DMS79 treated with DMSO at 0.1 percent for 48 hours (cell line): ENCODE measurements at regions not wholly inside any gene's neighbourhood (a gene's known extent, or its start where the extent isn't known, plus 50 kb on each side); places are given as distances from the start of the nearest gene placed in this dataset.
"Not testable (repeated sequence)": the region's sequence is repeated elsewhere in the genome, so short reads cannot be mapped to it uniquely, and the experiment has no call there.

ENCODE experiments used
- DNase-seq: peaks from one replicate; lab custom pipeline; 2025; lab: John Stamatoyannopoulos, UW

DNA sequence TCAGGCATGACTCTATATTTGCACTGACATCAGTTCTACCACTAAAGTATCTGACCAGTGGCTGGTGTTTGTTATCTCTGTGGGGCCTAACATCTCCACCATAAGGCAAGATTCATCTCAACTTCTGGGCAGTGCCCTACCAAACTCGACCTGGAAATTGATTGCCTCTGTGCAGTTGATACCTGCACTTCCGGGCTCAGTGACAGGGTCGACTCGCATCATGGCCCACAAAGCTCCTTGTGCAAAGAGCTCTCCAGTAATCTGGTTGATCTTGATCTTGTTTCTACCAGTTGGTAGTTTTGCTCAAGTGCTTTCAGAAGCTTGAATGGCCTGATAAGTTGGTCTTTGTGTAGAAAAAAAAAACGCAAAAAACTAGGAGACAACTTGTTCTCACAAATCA, 501.1 kb upstream of the JAG1 start:
- no peak for DNase-seq

DNA sequence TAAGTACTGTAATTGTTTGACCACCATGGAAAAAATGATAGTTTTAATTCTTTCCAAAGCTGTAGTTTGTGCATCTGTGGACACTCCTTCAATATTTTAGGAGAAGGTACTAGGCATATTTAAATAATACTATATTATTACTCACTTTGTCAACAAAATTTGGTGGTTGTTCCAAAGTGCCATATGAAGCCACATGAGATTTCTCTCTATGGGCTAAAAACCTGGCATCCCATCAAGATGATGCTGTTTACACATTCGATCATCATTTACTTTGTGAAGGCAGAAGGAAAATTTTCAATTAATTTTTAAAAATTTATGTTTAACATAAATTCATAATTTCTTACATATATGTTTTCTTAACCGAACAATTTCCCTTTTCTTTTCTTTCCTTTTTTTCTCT, 502.6 kb upstream of the JAG1 start:
- DNase-seq, result no peak

DNA sequence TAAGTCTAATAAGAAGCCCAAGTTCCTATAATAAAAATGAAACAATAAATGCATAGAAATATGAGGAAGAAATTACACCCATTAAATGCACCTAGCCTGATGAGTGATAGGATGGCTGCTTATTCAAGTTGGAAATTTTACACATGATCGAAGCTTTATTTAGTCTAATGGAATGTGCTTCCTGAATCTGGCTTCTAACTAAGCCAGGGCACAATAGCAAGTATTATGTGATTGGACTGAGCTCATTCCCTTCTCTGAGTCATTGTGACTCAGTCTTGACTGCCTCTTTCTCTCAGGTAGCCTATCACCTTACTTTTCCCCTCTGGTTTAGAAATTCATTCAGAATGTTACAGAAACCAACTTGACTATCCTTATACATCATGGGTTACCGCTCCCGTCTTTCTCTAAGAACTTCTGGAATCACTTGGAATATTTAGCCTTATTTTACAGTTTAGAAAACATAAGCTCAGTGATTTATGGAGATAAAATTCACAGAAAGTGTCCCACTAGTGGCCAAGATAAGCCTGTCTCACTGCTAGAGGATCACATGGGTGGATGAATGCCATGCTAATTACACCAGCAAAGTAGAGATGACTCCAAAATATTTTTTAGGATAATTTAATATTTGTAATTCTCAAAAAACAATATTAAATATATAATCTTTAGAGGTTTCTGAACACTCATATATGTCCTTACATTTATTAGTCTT, 505.3 kb upstream of the JAG1 start:
- DNase-seq, result no peak

DNA sequence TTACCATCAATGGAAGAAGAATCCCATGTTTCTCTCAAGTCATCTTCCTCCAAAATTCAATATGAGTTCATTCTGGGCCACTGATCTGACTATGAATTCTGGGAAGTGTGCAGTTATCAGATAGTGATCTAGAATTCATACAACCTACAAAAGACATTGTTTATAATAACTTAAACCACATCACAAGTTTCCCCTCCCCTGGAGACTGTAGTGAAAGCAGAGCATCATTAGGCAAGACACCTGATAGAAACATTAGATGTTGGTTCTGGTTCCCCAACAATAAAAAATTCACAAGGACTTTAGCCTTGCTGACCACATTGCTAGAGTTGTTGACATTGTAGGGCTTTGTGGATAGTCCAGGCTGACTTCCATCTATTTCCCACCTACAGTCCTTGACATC, 506.4 kb upstream of the JAG1 start:
- no peak for DNase-seq

DNA sequence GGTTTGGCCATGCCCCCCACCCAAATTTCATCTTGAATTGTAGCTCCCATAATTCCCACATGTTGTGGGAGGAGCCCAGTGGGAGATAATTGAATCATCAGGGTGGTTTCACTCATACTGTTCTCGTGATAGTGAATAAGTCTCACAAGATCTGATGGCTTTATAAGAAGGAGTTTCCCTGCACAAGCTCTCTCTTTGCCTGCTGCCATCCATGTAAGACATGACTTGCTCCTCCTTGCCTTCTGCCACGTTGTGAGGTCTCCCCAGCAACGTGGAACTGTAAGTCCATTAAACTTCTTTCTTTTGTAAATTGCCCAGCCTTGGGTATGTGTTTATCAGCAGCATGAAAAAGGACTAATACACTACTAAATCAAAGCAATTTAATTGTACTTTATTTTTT, 507.3 kb upstream of the JAG1 start:
- DNase-seq, result not testable (repeated sequence)

DNA sequence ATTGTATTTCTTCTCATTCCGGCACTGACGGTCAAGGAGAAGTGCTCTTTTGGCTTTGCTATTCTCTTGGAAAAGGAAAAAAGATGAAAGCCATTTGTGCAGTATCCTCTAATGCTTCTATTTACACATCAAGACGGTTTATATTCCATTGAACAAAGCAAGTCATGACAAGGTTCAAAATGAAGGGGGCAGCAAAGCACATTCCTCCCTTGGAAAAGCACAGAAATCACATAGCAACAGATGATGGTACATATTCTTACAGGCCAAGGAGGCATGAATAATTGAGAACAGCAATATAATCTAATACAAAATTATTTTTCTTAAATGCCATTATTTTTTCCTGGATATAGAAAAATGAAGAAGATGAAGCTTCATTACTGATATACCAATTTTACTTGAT, 508.2 kb upstream of the JAG1 start:
- DNase-seq, result no peak

DNA sequence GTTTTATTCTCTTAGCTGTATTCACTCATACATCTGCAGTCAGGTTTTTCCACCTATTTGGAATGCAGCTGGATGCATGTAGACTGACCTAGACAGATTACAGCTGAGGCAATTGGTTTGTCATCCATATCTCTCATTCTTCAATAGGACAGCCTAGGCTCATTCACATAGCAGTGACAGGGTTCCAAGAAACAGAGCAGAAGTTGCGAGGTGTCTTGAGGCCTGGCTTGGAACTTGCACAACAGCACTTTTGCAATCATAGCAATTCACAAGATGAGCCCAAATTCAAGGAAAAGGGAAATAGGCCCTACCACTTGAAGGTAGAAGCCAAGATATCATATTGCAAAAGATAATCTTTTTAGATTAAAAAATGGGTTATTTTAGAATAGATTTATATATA, 508.9 kb upstream of the JAG1 start:
- DNase-seq, result no peak

DNA sequence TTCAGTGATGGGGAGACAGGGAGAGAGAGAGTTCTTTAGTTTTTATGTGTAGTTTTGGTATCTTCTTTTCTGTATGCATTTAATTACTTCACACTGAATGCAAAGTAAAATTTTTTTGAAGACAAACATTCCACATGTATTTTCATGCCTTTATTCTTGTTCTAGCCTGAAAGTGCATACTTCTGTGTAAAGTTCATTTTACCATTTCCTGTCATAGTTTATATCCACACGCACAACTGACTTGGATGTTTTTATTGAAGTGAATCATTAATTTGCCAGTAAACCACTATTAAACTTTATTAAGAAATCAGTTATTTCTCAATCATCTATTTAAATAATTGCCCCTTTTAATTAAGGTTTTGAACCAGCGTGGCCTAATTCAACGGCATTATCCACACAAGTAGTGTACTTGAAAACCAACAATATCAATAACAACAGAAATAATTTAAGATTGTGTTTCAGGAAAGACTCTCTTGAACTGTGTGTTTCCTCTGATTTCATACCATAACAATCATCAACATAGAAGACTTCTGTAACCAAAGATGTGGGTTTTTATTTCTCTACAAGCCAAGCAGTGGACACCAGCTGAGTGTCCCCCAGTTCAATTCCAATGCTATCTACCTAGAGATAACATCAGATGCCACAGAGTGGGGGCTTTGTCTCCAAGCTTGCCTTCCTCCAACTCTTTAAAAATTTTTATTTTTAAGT, 512.7 kb upstream of the JAG1 start:
- DNase-seq, result no peak

DNA sequence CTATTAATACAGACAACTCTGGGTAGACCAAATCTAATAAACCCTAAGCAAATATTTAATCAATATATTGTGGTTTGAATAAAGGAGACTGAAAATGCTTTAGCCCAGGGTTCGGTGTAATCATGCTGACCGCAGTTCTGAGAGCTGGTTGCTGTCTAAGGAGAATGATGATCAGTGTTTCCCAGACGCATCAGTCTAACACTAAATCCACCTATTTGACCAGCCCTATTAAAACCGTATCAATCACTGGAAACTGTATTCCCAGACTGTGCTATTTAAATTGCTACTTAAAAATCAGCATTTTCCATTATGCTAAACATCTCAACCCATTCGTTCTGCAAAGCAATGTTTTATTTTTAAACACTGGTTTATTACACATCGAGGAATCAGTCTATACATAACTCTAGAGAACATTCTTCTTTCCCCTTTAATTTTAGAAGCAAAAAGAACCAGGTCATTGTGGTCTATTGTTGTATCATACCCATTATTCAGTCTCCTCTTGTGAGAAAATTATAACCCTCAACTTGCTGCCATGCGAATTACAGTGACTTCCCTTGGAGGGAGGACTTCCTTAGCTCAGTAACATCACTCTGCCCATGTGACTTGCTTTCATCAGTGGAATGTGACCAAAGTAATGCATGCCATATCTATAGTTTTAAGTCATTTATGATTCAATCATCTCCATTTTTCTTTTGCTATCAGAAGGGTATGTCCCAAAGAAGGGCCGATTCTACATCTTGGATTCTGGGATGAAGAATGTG, 515.2 kb upstream of the JAG1 start:
- DNase-seq, result no peak

DNA sequence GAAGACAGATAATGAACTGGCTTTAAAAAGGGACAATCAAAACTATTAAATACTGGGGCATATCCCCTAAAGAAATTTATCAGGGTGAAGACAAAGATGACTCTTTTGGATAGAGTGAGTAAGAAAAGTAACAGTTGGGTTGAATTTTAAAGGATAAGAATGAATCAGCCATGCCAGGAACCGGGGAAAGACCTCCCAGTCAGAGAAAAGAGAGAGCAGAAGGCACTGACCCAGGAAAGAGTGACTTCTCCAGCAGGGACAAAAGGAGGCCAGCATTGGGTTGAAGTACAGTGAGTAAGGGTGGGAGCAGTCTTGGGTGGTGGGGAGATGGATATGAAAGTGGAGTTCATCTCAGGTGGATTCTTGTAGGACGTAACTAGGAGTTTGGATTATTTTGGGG, 516.9 kb upstream of the JAG1 start:
- no peak for DNase-seq

DNA sequence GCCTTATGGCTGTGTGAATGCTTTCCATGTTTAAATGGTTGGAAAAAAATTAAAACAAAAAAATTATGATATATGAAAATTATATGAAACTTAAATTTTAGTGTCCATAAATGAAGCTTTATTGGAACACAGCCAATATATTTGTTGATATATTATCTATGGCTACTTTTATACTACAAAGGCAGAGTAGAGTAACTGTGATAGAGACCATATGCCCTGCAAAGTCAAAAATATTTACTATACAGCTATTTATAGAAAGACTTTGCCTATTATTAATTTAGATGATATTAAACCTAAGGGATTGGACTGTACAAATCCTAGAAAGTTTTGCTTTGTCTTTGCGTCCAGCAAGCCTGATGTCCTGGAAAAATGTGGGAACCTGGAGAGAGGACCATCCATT, 518.3 kb upstream of the JAG1 start:
- no peak for DNase-seq

DNA sequence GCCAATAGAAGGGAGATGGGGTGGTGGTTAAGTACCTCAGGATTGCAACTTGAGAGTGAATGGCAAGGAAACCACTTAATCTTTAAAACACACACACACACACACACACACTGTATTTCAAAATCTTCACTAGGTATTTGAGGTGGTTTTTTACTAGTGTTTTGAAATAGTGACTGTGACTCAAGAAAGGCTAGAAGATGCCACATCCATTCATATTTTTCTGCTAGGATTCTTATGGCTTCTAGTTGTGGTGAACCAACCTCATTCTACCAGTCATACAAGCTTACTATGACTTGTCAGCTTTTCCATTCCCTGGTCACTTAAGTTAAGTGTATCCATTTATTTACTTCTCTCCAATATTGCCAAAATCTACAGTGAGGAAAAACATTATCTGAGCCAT, 519.4 kb upstream of the JAG1 start:
- no peak for DNase-seq

DNA sequence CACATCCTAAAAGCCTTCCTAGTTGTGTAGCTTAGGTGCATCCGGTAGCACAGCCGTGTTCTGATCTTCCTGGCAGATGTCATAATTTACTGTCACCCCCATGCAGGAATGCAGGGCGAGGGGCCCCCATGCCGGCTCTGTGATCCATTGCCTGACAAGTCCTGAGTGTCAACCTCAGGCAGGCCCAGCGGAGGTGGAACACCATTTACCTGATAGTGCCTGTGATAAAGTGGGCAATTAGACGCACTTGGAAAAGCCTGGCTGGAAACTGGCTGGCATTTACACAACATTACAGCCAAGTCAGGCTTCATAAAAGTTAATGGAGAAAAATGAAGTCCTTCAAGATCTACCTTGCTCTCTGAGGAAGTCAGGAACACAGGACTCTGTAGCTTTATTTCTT, 521.4 kb upstream of the JAG1 start:
- DNase-seq, result peak; percentile 56

DNA sequence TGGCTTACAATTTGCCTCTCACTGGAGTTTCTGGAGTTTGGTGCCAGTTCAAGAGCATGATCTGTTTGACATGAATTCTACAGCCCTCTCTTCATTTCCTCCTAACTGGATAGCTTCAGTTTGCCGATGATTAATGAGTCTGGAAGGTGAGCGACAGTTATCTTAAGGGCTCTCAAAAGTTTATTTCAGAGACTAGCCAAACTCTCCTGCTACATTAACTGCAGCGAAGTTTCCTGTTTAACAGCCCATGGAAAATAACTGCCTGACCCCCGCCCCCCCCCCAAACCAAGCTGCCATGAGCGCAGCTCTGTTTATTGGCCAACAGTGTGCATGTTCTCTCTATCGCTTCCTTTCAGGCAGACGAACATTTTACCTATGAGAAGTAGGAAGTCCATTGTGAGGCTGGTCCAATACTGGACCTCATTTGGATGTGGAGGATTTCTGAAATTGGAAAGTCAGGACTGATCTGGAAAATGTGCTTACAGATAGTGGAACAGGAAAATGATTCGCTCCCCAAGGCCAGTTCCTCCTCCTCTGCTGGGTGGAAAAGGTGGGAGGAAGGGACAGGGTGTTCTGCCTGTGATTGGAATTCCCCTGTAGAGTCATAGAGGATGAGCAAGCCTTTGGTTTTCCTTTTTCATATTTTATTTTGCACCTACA, 522.2 kb upstream of the JAG1 start:
- DNase-seq, result peak; percentile 3

DNA sequence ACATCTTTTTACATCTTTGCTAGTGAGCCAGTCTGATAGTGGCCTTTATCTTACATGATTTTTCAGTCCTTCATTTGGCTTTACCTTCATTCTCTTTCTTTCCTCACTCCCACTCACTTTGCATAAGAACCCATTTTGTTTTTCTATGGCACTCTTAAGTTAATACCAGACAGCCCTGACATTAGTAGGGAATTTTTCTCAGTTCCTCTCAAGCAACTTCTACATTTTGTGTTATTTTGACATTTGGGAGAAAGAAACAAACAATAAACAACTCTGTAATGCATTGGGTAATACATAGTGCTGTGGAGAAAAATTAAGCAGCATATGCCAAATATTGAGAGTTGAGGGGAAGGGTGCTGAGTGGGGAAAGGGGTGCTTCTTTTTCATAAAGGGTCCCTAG, 524.1 kb upstream of the JAG1 start:
- DNase-seq, result no peak

DNA sequence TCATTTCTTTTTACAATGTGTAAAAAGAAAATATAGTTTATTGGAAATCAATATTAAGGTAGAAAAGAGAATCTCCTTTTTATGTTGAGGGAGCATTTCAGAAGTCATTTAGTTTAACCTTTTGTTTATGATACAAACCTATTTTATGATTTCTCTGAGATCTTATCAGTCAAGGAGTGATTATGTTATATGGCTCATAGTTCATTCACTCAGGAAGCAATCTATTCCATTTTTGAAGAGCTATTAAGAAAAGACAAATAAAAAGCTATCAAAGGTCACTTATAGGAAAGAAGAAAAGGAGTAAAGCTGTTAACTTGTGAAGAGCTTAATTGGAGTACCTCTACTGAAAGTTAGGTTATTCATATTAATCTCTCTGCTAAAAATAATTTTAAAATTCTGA, 526.6 kb upstream of the JAG1 start:
- peak; percentile 12 for DNase-seq

DNA sequence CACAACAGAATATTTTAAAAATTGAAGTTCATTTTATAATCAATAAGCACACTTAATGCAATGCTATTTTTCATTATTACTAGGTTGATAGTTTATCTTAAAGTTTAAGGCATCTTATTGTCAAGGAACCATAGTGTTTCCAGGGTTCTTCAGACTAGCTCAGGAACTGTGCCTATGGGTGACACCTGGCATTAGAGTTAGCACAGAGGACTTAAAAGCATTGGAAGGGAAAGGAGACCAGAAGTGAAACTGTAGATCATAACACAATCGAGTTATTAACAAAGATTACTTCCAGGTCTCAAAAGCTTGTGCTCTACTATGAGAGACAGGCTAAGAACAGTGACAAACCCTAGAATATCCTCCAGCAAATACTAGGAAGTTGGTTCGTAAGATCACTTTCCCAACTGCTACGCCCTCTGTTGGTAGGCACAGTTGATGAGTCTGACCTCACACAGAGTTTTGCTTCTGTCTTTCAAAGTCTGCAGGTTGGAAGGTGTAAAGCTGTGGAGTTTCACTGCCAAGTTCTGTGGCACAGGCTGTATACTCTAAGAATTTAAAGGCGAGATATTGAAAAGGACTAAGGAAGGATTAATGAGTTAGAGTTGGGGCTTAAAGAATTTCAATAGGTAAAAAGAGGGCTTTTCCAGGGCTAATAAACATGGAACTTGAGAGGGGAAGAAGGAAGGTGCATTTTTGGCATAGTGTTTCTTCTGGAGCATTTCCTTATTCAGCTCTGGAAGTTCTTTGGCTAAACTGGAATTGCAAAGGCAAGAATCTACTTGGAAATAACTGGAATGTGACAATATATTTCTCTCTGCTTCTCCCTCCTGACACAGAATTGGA, 531.3 kb upstream of the JAG1 start:
- DNase-seq, result no peak

DNA sequence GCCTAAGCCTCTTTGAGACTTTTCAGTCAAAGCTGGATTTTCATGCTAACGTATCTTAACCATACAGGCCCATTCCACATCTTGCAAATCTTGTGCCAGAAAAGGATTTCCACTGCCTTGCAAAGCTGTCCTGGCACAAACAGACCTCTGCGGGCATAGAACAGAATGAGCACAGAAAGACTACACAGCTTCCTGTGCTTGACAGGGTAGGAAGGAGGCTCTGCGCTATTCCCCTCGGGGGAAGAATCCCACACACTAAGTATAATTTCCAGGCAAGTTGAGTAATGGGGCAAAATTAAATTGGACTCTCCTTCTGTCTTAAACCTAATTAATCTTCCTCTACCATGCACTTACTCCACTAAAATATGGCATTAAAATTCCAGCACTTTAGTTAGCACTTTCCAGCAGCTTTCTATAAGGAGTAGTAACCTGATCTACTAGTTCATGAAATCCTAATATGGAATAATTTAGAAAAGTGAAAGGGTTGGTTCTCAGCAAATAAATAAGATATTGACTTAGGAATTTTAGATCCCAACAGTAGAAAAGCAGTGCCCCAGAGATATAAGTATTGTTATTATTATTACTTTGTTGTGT, 532.1 kb upstream of the JAG1 start:
- no peak for DNase-seq

DNA sequence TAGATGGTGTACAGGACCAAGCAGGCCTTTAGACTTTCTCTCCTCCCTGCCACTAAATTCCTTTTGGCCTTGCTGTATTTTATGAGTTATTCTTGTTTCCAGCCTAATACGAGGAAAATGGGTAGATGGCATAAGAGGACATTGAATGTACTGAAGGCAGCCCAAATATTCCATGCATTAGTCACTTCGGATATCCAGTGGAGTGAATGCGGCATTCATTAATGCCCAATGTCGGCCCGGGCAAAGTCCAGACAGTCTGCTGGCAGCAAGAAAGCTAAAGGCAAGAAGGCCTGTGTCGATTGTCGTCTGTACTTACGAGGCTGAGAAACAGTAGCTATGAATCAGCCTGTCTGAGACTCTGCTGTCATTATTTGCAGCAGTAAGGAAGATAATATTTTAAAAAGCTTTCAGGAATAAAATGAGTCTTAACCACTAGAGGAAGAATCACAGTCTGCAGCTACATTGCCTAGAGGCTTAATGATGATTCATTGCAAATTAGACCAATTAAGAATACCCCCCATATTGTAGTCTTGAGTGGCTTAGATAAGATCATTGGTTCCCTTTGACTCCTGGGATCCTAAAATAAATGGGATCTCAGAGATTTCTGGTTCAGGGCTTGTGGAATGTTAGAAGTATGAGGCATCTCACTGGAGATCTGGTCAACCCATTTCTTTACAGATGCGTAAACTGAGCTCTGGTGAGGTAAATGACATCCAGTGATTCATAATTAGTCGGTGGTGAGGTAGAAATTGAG, 534.1 kb upstream of the JAG1 start:
- no peak for DNase-seq

DNA sequence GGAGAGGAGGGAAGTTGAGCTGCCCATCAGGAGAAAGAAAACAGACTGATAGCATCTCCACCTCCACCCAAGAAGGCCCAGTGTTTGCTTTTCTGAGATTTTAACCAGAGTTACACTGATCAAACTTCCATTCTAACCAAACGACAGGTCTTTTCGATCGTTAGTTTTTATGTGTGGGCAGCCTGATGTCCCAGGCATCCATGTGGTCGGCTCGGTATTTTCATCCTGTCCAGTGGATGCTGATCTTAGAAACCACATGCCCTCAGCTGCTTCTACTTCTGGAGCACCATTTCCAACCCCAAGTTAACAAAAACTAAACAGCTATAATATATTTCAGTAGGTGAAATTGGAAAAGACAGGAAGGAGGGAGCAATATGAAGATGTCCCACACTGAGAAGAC, 536.8 kb upstream of the JAG1 start:
- DNase-seq, result no peak

DNA sequence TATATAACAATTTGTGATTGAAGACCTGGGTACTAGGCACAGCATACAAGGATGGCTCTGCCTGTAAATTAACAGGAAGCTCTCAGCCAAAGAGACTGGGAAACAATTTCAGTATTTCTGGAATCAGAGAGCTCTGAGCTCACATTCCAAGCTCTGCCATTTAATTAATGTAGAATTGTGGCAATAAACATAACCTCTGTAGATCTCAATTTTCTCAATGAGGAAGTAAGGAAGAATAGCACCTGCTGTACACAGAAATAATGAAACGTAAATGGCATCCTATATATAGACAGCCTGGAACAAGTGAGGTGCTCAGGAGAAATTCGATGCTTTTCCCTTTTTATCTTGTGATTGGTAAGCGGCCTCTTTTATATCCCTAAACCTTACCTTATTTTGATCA, 538.5 kb upstream of the JAG1 start:
- no peak for DNase-seq
